ENCODE measurements at regions not wholly inside any gene's neighbourhood (a gene's known extent, or its start where the extent isn't known, plus 50 kb on each side); places are given as distances from the start of the nearest gene placed in this dataset.

GRCh38 chr4:106594291-106594952, 225.8 kb upstream of the GIMD1 start:
- TF ChIP-seq, protein P1, sequence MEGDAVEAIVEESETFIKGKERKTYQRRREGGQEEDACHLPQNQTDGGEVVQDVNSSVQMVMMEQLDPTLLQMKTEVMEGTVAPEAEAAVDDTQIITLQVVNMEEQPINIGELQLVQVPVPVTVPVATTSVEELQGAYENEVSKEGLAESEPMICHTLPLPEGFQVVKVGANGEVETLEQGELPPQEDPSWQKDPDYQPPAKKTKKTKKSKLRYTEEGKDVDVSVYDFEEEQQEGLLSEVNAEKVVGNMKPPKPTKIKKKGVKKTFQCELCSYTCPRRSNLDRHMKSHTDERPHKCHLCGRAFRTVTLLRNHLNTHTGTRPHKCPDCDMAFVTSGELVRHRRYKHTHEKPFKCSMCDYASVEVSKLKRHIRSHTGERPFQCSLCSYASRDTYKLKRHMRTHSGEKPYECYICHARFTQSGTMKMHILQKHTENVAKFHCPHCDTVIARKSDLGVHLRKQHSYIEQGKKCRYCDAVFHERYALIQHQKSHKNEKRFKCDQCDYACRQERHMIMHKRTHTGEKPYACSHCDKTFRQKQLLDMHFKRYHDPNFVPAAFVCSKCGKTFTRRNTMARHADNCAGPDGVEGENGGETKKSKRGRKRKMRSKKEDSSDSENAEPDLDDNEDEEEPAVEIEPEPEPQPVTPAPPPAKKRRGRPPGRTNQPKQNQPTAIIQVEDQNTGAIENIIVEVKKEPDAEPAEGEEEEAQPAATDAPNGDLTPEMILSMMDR (IDR thresholded peaks at IDR 0.05; ENCODE audit: extremely low read depth in 1 of 2, insufficient read depth in 1 of 2, low read depth in 1 of 2, low read length in 2 of 2), result no peak
- no peak for TF ChIP-seq POLR2A (IDR thresholded peaks at IDR 0.05; ENCODE audit: low read depth, low read length)
- no peak for TF ChIP-seq POLR2AphosphoS5 (IDR thresholded peaks at IDR 0.05; ENCODE audit: insufficient read depth, low read depth, low read length)
- no peak for TF ChIP-seq EZH2 (IDR thresholded peaks at IDR 0.05; ENCODE audit: borderline replicate concordance, low read depth, low read length, severe bottlenecking)

All from endothelial cell of umbilical vein (primary cell).